ENCODE measurements at regions not wholly inside any gene's neighbourhood (a gene's known extent, or its start where the extent isn't known, plus 50 kb on each side); places are given as distances from the start of the nearest gene placed in this dataset.

GRCh38 chr7:132004529-132004928 lies 448.1 kb upstream of the PODXL start:
- Histone ChIP-seq H3K4me1 (ENCODE audit: low read length) (no peaks in the 10 kb centered on the region), H3K36me3 (replicated peaks; ENCODE audit: low read depth, low read length) (no peaks in the 10 kb centered on the region), H3K79me2 (ENCODE audit: low read length) (no peaks in the 10 kb centered on the region), H3K27ac (ENCODE audit: low read length) (no peak overlapping the region), H4K20me1 (ENCODE audit: insufficient read depth, low read length) (no peaks in the 10 kb centered on the region), H3K4me3 (ENCODE audit: low read length) (no peak overlapping the region), H3K9me3 (ENCODE audit: insufficient read depth, low read length) (no peaks in the 10 kb centered on the region), H3K4me2 (ENCODE audit: low read length) (no peak overlapping the region), H2AFZ (ENCODE audit: low read depth, low read length) (no peak overlapping the region; the same call in 1 of the 2 replicates), H3K9ac (ENCODE audit: low read length) (no peak overlapping the region), H3K27me3 (ENCODE audit: low read depth, low read length) (peaks cover 27% of the 10 kb centered on the region)
- no peak for TF ChIP-seq CTCF (IDR thresholded peaks at IDR 0.05; ENCODE audit: low read depth, low read length)

DNA sequence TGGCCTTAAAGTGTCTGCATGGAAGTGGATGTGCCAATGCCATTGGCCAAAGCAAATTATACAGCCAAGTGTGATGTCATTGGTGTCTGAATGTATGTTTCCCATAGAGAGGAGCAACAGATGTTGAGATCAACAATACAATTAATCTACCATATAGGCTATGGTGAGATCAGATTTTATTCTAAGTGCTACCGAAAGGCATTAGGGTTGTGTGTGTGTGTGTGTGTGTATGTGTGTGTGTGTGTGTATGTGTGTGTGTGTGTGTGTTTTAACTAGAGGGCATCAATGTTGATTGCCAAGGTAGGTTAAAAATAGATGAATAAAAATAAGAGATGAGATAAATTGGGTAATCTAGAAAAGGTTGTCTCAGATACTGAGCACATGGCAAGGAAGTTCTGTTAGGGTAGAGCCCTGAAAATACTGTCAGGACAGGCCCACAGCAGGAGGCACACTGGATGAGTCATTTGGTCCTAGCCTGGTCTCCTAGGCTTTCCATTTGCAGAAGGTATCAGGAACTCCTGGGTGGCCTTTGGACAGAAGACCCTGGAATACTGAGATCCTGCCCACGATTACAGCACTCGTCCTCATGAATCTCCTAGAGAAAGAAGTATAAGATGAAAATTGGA lies 446.0 kb upstream of the PODXL start:
- TF ChIP-seq EZH2phosphoT487 (IDR thresholded peaks at IDR 0.05; ENCODE audit: low read depth): no peak
- no peak for TF ChIP-seq CTCF (IDR thresholded peaks at IDR 0.05; ENCODE audit: low read depth, low read length)
- H3K79me2 ChIP-seq (ENCODE audit: low read length): no peaks in the 10 kb centered on the region
- no peak overlapping the region for H3K9ac ChIP-seq (ENCODE audit: low read length)
- H4K20me1 ChIP-seq (ENCODE audit: insufficient read depth, low read length): no peaks in the 10 kb centered on the region
- no peaks in the 10 kb centered on the region for H3K36me3 ChIP-seq (replicated peaks; ENCODE audit: low read depth, low read length)
- H3K9me3 ChIP-seq (ENCODE audit: insufficient read depth, low read length): no peaks in the 10 kb centered on the region
- no peak overlapping the region for H3K27ac ChIP-seq (ENCODE audit: low read length)
- no peak overlapping the region for H3K4me3 ChIP-seq (ENCODE audit: low read length)
- peaks cover 27% of the 10 kb centered on the region for H3K27me3 ChIP-seq (ENCODE audit: low read depth, low read length)
- no peak overlapping the region for H3K4me2 ChIP-seq (ENCODE audit: low read length)
- no peaks in the 10 kb centered on the region for H3K4me1 ChIP-seq (ENCODE audit: low read length)
- H2AFZ ChIP-seq (ENCODE audit: low read depth, low read length): no peak overlapping the region

- Histone ChIP-seq H3K4me2 (ENCODE audit: low read length) (no peak overlapping the region), H3K36me3 (replicated peaks; ENCODE audit: low read depth, low read length) (no peaks in the 10 kb centered on the region), H3K4me3 (ENCODE audit: low read length) (no peak overlapping the region), H4K20me1 (ENCODE audit: insufficient read depth, low read length) (no peaks in the 10 kb centered on the region), H3K27ac (ENCODE audit: low read length) (no peak overlapping the region), H3K9me3 (ENCODE audit: insufficient read depth, low read length) (no peaks in the 10 kb centered on the region), H3K27me3 (ENCODE audit: low read depth, low read length) (peaks cover 28% of the 10 kb centered on the region), H3K4me1 (ENCODE audit: low read length) (no peaks in the 10 kb centered on the region), H2AFZ (ENCODE audit: low read depth, low read length) (no peak overlapping the region), H3K79me2 (ENCODE audit: low read length) (no peaks in the 10 kb centered on the region), H3K9ac (ENCODE audit: low read length) (no peak overlapping the region)
- TF ChIP-seq EZH2phosphoT487 (IDR thresholded peaks at IDR 0.05; ENCODE audit: low read depth) (no peak), CTCF (IDR thresholded peaks at IDR 0.05; ENCODE audit: low read depth, low read length) (no peak)
Measured at GRCh38 chr7:132001146-132001545, 444.7 kb upstream of the PODXL start.

GRCh38 chr7:131999193-131999592 lies 442.8 kb upstream of the PODXL start:
- H3K4me3 ChIP-seq (ENCODE audit: low read length): no peak overlapping the region
- TF ChIP-seq EZH2phosphoT487 (IDR thresholded peaks at IDR 0.05; ENCODE audit: low read depth) (no peak), CTCF (IDR thresholded peaks at IDR 0.05; ENCODE audit: low read depth, low read length) (no peak)
- H3K36me3 ChIP-seq (replicated peaks; ENCODE audit: low read depth, low read length): no peaks in the 10 kb centered on the region
- no peak overlapping the region for H3K4me2 ChIP-seq (ENCODE audit: low read length)
- H2AFZ ChIP-seq (ENCODE audit: low read depth, low read length): no peak overlapping the region
- H4K20me1 ChIP-seq (ENCODE audit: insufficient read depth, low read length): no peaks in the 10 kb centered on the region
- H3K4me1 ChIP-seq (ENCODE audit: low read length): no peaks in the 10 kb centered on the region
- H3K27me3 ChIP-seq (ENCODE audit: low read depth, low read length): peaks cover 37% of the 10 kb centered on the region
- no peak overlapping the region for H3K27ac ChIP-seq (ENCODE audit: low read length)
- no peak overlapping the region for H3K9ac ChIP-seq (ENCODE audit: low read length)
- no peaks in the 10 kb centered on the region for H3K9me3 ChIP-seq (ENCODE audit: insufficient read depth, low read length)
- H3K79me2 ChIP-seq (ENCODE audit: low read length): no peaks in the 10 kb centered on the region

Measured in OCI-LY3 (cell line).